NT2/D1 (cell line): ENCODE measurements at regions not wholly inside any gene's neighbourhood (a gene's known extent, or its start where the extent isn't known, plus 50 kb on each side); places are given as distances from the start of the nearest gene placed in this dataset.
"Not testable (repeated sequence)": the region's sequence is repeated elsewhere in the genome, so short reads cannot be mapped to it uniquely, and the experiment has no call there.

Source experiments
- DNase-seq: peaks from one replicate; pipeline ENCODE4 v3.0.0-alpha.2; 2011; ENCODE audit warnings: low read depth, low spot score
- H3K27me3 ChIP-seq: 2 replicates; pipeline ENCODE4 v1.6.0; 2011; ENCODE audit warnings: mild to moderate bottlenecking; ENCODE audit not compliant: insufficient read length, insufficient read depth
- H3K36me3 ChIP-seq: 2 replicates; pipeline ENCODE4 v1.6.1; 2011; ENCODE audit warnings: mild to moderate bottlenecking, low read length, mixed read lengths; ENCODE audit not compliant: insufficient read depth, insufficient read length
- H3K4me1 ChIP-seq: 2 replicates; pipeline ENCODE4 v1.5.1; 2011; ENCODE audit not compliant: insufficient read depth, insufficient read length
- H3K4me3 ChIP-seq: 2 replicates; pipeline ENCODE4 v1.5.1; 2011; ENCODE audit warnings: low read depth; ENCODE audit not compliant: insufficient read length
- H3K9ac ChIP-seq: 2 replicates; pipeline ENCODE4 v1.6.0; 2011; ENCODE audit warnings: low read depth; ENCODE audit not compliant: insufficient read length
- H3K9me3 ChIP-seq: 2 replicates; pipeline ENCODE4 v1.5.1; 2011; ENCODE audit warnings: mild to moderate bottlenecking, low read length; ENCODE audit not compliant: insufficient read depth
- SUZ12 ChIP-seq: IDR thresholded peaks from 2 replicates; pipeline ENCODE4 v1.6.1; 2011; ENCODE audit not compliant: insufficient read length, insufficient read depth; ENCODE audit errors: extremely low read depth
- YY1 ChIP-seq: IDR thresholded peaks from 2 replicates; pipeline ENCODE4 v1.6.1; 2011; ENCODE audit not compliant: insufficient read length, insufficient read depth
- ZNF274 ChIP-seq: IDR thresholded peaks from 2 replicates; pipeline ENCODE4 v1.6.1; 2011; ENCODE audit warnings: mild to moderate bottlenecking, low read depth, low read length

- TF ChIP-seq SUZ12 (no peak), ZNF274 (no peak)
- H3K4me3 ChIP-seq = no peak overlapping the region
- H3K9me3 ChIP-seq = no peaks in the 10 kb centered on the region
- H3K27me3 ChIP-seq = peaks cover 7% of the 10 kb centered on the region
- DNase-seq = no peak
- H3K4me1 ChIP-seq = no peaks in the 10 kb centered on the region
- no peaks in the 10 kb centered on the region for H3K36me3 ChIP-seq
- H3K9ac ChIP-seq = no peak overlapping the region
Observed at GRCh38 chr3:197450308-197450707, 105.5 kb downstream of the BDH1 start.

- H3K4me1 ChIP-seq, H3K9ac ChIP-seq, H3K36me3 ChIP-seq, H3K4me3 ChIP-seq, H3K27me3 ChIP-seq, DNase-seq, H3K9me3 ChIP-seq: not testable (repeated sequence)
Observed at GRCh38 chr3:197449181-197449580, 106.6 kb downstream of the BDH1 start.

- DNase-seq, H3K36me3 ChIP-seq, H3K4me1 ChIP-seq, H3K9ac ChIP-seq, H3K9me3 ChIP-seq, H3K4me3 ChIP-seq, H3K27me3 ChIP-seq: not testable (repeated sequence)
Observed at GRCh38 chr3:197447781-197448180, 108.0 kb downstream of the BDH1 start.

- no peak overlapping the region for H3K4me3 ChIP-seq
- no peaks in the 10 kb centered on the region for H3K4me1 ChIP-seq
- no peak overlapping the region for H3K9ac ChIP-seq
- H3K9me3 ChIP-seq = no peaks in the 10 kb centered on the region
- no peak for DNase-seq
- H3K27me3 ChIP-seq = no peaks in the 10 kb centered on the region
- TF ChIP-seq SUZ12 = no peak
- no peaks in the 10 kb centered on the region for H3K36me3 ChIP-seq
Observed at GRCh38 chr3:197447057-197447456, 108.7 kb downstream of the BDH1 start.

GRCh38 chr3:197446700-197447056 is 109.1 kb downstream of the BDH1 start:
- Histone ChIP-seq H3K4me1 (no peaks in the 10 kb centered on the region), H3K27me3 (no peaks in the 10 kb centered on the region), H3K36me3 (no peaks in the 10 kb centered on the region), H3K9ac (no peak overlapping the region), H3K4me3 (no peak overlapping the region), H3K9me3 (no peaks in the 10 kb centered on the region)
- DNase-seq = no peak
- TF ChIP-seq YY1 (no peak), SUZ12 (no peak), ZNF274 (no peak)

GRCh38 chr3:197445896-197446699 is 109.7 kb downstream of the BDH1 start:
- Histone ChIP-seq H3K9ac (no peak overlapping the region), H3K27me3 (no peaks in the 10 kb centered on the region), H3K4me3 (no peak overlapping the region), H3K4me1 (no peaks in the 10 kb centered on the region), H3K9me3 (no peaks in the 10 kb centered on the region), H3K36me3 (no peaks in the 10 kb centered on the region)
- no peak for DNase-seq
- TF ChIP-seq ZNF274 = no peak

- TF ChIP-seq SUZ12 = no peak
- no peak for TF ChIP-seq ZNF274
- no peak for TF ChIP-seq YY1
- Histone ChIP-seq H3K9me3 (no peaks in the 10 kb centered on the region), H3K4me1 (no peaks in the 10 kb centered on the region), H3K36me3 (no peaks in the 10 kb centered on the region), H3K4me3 (no peak overlapping the region), H3K9ac (no peak overlapping the region), H3K27me3 (no peaks in the 10 kb centered on the region)
- no peak for DNase-seq
Observed at GRCh38 chr3:197444793-197445379, 110.9 kb downstream of the BDH1 start.

- TF ChIP-seq YY1 (no peak), SUZ12 (no peak), ZNF274 (no peak)
Observed at GRCh38 chr3:197443506-197443905, 112.3 kb downstream of the BDH1 start.

More at GRCh38 chr3:197443506-197443905, 112.3 kb downstream of the BDH1 start:
- no peaks in the 10 kb centered on the region for H3K4me1 ChIP-seq
- H3K9ac ChIP-seq = no peak overlapping the region
- no peaks in the 10 kb centered on the region for H3K36me3 ChIP-seq
- H3K9me3 ChIP-seq = no peaks in the 10 kb centered on the region
- no peak overlapping the region for H3K4me3 ChIP-seq
- no peak for DNase-seq
- H3K27me3 ChIP-seq = no peaks in the 10 kb centered on the region
